ENCODE measurements at regions not wholly inside any gene's neighbourhood (a gene's known extent, or its start where the extent isn't known, plus 50 kb on each side); places are given as distances from the start of the nearest gene placed in this dataset.

DNA sequence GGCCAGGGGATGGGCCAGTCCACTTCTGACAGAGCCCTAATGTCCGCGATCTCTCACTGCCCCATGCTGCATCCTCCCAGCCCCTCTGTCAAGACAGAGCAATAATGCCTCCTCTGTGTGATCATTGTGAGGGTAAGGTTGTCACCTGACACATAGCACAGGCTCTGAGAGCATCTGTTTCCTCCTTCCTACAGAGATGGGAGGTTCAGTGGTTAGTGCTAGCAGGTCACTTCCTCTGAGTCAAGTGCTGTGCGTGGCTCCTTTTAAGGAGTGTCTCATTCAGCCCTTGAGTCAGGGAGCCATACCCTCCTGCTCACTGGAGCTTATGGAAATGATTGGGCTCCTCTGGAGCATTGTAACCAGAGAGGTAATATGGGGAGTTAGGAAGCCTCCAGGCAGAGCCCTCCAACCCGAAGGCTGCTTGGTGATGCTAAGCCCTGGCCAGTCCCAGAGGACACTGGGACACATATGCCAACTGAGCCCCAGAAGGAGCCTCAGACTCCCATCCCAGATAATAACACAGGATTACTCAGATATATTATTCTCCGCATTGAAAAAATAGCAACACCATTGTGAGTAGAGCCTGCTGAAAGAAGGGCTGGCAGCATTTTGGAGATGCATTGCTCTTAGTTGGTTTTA is 189.0 kb downstream of the GALNT1 start:
- H3K4me3 Mint-ChIP-seq: no peak overlapping the region
- H3K4me1 Mint-ChIP-seq (ENCODE audit: low read depth): no peaks in the 10 kb centered on the region
- no peak overlapping the region for H3K27ac Mint-ChIP-seq
- no peak for DNase-seq
- peaks cover 13% of the 10 kb centered on the region for H3K27me3 Mint-ChIP-seq
- no peaks in the 10 kb centered on the region for H3K36me3 Mint-ChIP-seq (ENCODE audit: low read depth)
- no peaks in the 10 kb centered on the region for H3K9me3 Mint-ChIP-seq

DNA sequence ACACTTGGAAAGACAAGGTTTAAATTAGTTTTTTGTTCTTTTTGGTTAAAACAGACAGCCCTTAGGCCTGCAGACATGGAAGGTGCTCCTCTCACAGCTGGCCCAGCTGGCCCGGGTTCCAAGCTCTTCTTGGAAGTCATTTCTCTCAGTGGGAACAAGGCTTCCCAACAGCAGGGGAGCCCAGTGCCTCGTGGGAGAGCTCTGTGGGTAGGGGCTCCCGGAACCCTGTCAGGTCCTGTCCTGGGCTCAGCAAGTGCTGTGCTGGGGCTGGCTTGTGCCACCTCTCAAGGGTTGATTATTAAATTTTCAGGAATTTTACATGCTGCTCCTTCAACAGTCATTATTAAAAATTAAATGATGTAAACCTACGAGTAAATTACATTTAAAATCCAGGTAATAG is 189.6 kb downstream of the GALNT1 start:
- H3K4me1 Mint-ChIP-seq (ENCODE audit: low read depth): no peaks in the 10 kb centered on the region
- no peak overlapping the region for H3K4me3 Mint-ChIP-seq
- peaks cover 13% of the 10 kb centered on the region for H3K27me3 Mint-ChIP-seq
- H3K27ac Mint-ChIP-seq: no peak overlapping the region
- peaks cover 2% of the 10 kb centered on the region for H3K9me3 Mint-ChIP-seq
- no peaks in the 10 kb centered on the region for H3K36me3 Mint-ChIP-seq (ENCODE audit: low read depth)
- DNase-seq: no peak

DNA sequence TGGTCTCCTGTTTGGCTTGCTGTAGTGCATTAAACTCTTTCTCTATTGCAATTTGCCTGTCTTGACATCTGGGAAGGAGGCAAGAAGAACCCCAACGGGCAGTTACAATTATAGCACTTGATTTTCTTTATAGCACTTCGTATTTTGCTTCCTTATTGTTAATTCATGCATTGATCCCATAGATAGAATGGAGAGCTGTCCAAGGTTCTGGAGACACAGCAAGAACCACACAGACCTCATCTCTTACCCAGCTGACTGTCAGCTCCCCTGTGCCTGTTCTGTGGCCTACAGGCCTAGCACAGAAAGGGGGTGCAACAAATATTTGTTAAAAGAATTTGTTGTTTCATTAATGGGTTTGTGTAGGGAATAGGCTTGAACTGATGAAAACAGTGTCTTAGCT is 194.3 kb downstream of the GALNT1 start:
- H3K9me3 Mint-ChIP-seq: peaks cover 6% of the 10 kb centered on the region
- no peak for DNase-seq
- no peak overlapping the region for H3K27ac Mint-ChIP-seq
- peaks cover 30% of the 10 kb centered on the region for H3K27me3 Mint-ChIP-seq
- no peaks in the 10 kb centered on the region for H3K36me3 Mint-ChIP-seq (ENCODE audit: low read depth)
- H3K4me1 Mint-ChIP-seq (ENCODE audit: low read depth): no peaks in the 10 kb centered on the region
- no peak overlapping the region for H3K4me3 Mint-ChIP-seq

DNA sequence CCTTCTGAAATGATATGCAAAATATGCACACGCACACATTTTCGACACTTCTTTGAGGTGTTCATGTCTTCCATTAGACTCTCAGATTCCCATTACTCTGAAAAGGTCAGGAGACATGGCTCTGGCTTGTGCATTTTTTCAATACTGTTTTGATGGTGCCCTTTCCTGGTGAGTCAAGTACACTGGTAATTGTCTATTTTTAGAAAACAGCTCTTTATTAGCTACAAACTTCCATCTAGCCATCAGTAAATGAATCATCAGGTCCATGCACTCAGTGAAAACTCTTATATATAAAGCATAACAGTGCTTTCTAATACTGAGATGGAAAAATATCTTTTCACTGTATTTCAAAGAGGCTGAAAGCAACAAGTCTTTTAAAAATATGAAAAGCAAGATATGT is 194.9 kb downstream of the GALNT1 start:
- no peak overlapping the region for H3K4me3 Mint-ChIP-seq
- H3K9me3 Mint-ChIP-seq: peaks cover 6% of the 10 kb centered on the region
- no peak for DNase-seq
- H3K27me3 Mint-ChIP-seq: peaks cover 34% of the 10 kb centered on the region
- no peak overlapping the region for H3K27ac Mint-ChIP-seq
- H3K4me1 Mint-ChIP-seq (ENCODE audit: low read depth): no peaks in the 10 kb centered on the region
- no peaks in the 10 kb centered on the region for H3K36me3 Mint-ChIP-seq (ENCODE audit: low read depth)

DNA sequence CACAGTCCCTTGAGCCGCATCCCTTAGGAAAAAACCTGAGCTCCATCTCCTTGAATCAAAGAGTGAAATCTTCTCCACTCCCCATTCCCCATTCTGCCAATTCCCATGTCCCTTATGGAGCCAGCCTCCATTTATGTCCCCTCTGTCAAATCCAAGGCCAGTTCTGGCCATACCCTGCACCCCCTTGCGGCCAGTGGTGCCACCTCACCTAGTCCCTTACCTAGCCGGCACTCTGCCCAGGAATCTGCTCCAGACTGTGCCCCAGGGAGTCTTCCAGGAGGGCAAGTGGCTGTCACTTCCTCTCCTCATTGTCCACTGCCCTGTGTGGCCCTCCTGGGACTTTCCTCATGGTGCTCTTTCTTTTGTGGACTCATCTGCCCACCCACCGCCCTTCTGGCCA is 195.4 kb upstream of the RMP24 start:
- Mint-ChIP-seq H3K27me3 (peaks cover 34% of the 10 kb centered on the region), H3K4me1 (ENCODE audit: low read depth) (no peaks in the 10 kb centered on the region), H3K9me3 (peaks cover 6% of the 10 kb centered on the region), H3K4me3 (no peak overlapping the region), H3K27ac (no peak overlapping the region), H3K36me3 (ENCODE audit: low read depth) (no peaks in the 10 kb centered on the region)
- DNase-seq: no peak

DNA sequence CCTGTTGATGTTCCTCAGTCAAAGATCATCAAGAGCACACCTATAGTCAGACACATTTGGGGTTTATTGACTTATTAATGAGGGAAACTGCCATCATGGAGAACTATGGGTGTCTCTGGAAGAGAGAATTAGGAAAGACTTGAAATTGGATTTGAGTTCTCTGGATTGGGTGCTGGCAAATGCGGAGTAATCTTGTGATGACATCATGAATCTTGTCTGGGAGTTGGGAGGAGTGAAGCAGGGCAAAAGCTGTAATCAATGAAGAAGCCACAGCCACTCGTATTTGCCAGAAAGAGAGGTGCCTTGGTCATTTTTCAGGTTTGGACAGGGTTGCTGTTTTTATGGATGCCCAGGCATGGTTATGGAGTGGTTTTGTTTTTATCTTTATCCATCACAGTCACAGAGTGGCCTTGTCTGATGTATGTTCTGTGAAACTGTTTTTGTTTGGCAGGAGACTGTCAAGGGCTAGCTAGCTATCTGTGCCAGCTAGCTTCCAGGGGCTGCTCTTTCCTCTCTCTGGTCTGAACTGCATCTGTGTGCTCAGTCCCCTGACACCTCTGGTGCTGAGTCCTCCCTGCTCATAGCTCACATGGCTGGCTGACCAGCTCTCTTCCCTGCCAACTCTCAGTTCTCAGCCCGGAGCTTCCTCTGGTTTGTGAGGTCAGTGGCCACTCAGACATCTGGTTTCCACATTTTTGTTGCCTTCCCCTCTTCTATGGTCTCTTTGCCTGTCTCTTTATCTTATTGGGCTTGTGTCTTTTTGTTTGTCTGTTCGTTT is 193.4 kb upstream of the RMP24 start:
- no peak overlapping the region for H3K27ac Mint-ChIP-seq
- H3K9me3 Mint-ChIP-seq: peaks cover 6% of the 10 kb centered on the region
- DNase-seq: no peak
- no peaks in the 10 kb centered on the region for H3K36me3 Mint-ChIP-seq (ENCODE audit: low read depth)
- no peak overlapping the region for H3K4me3 Mint-ChIP-seq
- no peaks in the 10 kb centered on the region for H3K4me1 Mint-ChIP-seq (ENCODE audit: low read depth)
- H3K27me3 Mint-ChIP-seq: peaks cover 41% of the 10 kb centered on the region

DNA sequence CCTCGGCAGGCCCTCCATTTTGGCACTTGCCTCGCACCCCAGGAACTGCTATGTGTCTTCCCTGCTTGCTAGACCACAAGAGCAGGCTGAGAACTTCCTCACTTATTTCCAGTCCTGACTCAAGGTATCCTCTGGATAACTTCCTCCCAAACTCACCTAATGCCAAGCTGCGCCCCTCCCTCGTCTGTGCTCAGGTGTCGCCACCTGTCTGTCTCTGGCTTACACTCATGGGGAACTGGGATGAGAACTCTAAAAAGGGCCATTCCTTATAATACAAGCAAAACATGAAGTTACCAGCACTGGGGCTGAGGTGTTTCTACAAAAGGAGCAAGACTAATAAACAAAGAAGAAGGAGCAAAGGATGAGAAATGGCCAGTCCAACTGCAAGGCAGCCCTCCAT is 191.5 kb upstream of the RMP24 start:
- Mint-ChIP-seq H3K4me1 (ENCODE audit: low read depth) (no peaks in the 10 kb centered on the region), H3K27ac (no peak overlapping the region), H3K9me3 (peaks cover 4% of the 10 kb centered on the region), H3K4me3 (no peak overlapping the region), H3K27me3 (peaks cover 39% of the 10 kb centered on the region), H3K36me3 (ENCODE audit: low read depth) (no peaks in the 10 kb centered on the region)
- no peak for DNase-seq

DNA sequence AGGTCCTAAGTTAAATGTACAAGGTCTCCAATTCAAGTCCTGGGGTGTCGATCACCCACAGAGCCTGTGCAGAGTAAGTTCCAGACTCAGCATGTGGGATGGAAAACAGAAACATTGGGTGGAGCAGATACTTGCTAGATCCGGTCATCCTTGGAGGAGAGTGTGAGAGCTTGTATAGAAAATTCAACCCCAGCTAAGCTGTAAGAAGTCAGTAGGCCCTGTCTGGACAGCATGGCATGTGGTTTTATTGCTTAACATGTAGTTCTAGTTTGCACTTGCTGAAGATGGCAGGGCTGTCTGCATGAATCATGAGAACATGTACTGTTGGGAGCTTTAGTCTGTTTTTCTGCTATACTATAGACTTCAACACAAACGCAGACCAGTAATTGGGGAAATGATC is 189.6 kb upstream of the RMP24 start:
- Mint-ChIP-seq H3K36me3 (ENCODE audit: low read depth) (no peaks in the 10 kb centered on the region), H3K27me3 (peaks cover 38% of the 10 kb centered on the region), H3K9me3 (no peaks in the 10 kb centered on the region), H3K4me3 (no peak overlapping the region), H3K4me1 (ENCODE audit: low read depth) (no peaks in the 10 kb centered on the region), H3K27ac (no peak overlapping the region)
- no peak for DNase-seq

DNA sequence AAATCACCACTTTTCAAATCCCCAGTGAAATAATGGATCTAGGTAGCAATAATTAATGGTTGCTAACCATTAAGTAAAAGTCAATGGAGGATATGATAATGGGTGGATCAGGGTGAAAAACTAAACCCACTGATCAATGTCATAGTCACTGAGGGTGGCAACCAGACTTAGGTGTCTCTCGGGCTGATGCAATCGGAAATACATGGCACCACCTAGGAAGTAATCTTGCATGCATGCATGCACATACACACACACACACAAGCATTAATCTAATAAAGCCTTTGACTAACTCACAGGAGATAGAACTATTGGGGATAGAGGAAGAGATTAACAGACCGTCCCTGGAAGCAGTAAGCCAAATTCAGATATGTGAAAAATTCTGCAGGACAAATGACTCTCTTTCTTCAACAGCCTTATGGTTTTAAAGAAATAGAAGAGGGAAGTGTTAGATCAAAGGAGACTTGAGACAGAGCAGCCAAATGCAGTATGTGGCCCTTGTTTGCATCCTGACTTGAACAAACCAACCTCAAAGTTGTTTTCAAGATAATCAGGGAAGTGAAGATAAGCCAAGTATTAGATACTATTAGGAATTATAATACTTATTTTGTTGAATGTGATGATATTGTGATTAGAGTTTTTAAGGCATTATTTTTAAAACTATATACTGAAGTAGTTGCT is 186.0 kb upstream of the RMP24 start:
- Mint-ChIP-seq H3K4me3 (no peak overlapping the region), H3K9me3 (no peaks in the 10 kb centered on the region), H3K4me1 (ENCODE audit: low read depth) (no peaks in the 10 kb centered on the region), H3K27ac (no peak overlapping the region), H3K27me3 (peaks cover 46% of the 10 kb centered on the region), H3K36me3 (ENCODE audit: low read depth) (no peaks in the 10 kb centered on the region)
- DNase-seq: no peak

DNA sequence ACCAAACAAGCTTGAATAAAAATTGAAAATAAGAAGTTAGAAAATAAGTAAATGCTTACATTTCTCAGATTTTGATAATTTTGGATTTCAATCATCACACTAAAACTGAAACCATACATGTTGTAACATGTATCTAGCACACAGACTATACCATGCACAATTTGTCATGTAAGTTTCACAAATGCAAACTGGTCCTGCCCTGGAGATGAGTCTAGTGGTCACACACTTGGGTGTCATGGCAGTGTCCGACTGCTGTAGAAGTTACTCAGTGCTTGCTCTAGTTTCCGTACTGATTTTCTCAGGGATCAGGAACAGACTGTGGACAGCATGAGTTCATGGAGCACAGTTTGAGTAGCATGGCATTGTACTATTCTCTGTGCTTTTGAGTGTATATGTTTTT is 182.9 kb upstream of the RMP24 start:
- H3K27me3 Mint-ChIP-seq: peaks cover 44% of the 10 kb centered on the region
- no peaks in the 10 kb centered on the region for H3K36me3 Mint-ChIP-seq (ENCODE audit: low read depth)
- no peaks in the 10 kb centered on the region for H3K9me3 Mint-ChIP-seq
- H3K4me1 Mint-ChIP-seq (ENCODE audit: low read depth): no peaks in the 10 kb centered on the region
- no peak overlapping the region for H3K27ac Mint-ChIP-seq
- DNase-seq: no peak
- no peak overlapping the region for H3K4me3 Mint-ChIP-seq

DNA sequence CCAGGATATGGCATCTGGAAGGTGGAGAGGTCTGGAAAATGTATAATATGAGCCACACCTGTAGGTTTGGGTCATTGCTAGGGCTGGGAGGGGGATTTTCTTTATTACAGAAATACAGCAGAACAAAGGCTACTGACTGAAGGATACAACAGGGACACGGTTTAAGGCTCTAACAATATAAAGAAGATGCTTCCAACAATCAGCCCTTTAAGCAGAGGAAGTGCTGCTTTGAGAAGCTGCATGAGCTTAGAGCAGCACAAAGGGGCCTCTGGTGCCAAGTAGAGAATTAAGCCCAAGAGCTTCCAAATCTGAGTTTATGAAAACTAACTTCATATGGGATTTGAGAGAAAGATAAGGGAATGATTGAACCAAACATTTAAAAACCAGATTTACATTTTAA is 174.5 kb upstream of the RMP24 start:
- H3K36me3 Mint-ChIP-seq (ENCODE audit: low read depth): no peaks in the 10 kb centered on the region
- no peak overlapping the region for H3K27ac Mint-ChIP-seq
- H3K4me1 Mint-ChIP-seq (ENCODE audit: low read depth): no peaks in the 10 kb centered on the region
- no peak for DNase-seq
- no peak overlapping the region for H3K4me3 Mint-ChIP-seq
- peaks cover 8% of the 10 kb centered on the region for H3K27me3 Mint-ChIP-seq
- H3K9me3 Mint-ChIP-seq: no peaks in the 10 kb centered on the region

DNA sequence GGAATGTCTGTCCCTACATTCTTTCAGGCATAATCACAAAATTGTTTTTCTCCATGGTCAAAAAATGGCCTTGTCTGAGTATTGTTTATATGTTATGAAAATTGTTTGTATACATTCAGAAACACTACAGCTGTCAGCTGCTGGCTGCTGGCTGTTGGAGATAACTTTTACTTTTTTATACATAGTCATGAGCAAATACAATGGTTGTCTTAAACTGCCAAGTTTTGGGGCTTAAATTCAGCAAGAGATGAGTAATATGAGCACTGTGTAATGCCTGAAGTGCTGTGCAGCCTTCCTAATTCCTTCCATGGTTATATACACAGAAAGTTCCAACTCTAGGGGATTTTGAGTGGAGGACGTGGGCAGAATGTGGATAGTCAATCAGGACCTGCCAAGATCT is 168.9 kb upstream of the RMP24 start:
- no peaks in the 10 kb centered on the region for H3K9me3 Mint-ChIP-seq
- DNase-seq: no peak
- no peak overlapping the region for H3K4me3 Mint-ChIP-seq
- H3K4me1 Mint-ChIP-seq (ENCODE audit: low read depth): no peaks in the 10 kb centered on the region
- H3K27ac Mint-ChIP-seq: no peak overlapping the region
- H3K27me3 Mint-ChIP-seq: peaks cover 30% of the 10 kb centered on the region
- H3K36me3 Mint-ChIP-seq (ENCODE audit: low read depth): no peaks in the 10 kb centered on the region

DNA sequence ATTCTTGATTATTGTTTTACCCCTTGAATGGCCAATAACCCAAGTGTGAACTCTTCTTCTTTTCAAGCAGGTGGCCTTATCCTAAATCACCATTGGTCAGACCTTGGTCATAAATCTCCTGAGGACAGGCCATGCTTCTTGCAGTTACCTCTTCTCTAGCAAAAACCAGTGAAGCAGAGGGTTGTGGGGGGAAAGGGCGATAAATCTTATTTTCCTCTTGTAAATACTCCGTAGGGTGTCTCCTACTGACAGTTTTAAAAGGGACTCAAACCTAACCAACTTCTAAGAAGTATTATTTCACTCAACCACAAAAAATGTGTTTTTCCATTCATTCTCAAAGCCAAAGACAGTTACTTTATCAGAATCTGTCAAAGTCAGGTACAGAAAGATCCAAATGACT is 168.1 kb upstream of the RMP24 start:
- Mint-ChIP-seq H3K4me1 (ENCODE audit: low read depth) (peaks cover under 1% of the 10 kb centered on the region), H3K4me3 (no peak overlapping the region), H3K27me3 (peaks cover 38% of the 10 kb centered on the region), H3K36me3 (ENCODE audit: low read depth) (no peaks in the 10 kb centered on the region), H3K9me3 (no peaks in the 10 kb centered on the region), H3K27ac (no peak overlapping the region)
- no peak for DNase-seq

DNA sequence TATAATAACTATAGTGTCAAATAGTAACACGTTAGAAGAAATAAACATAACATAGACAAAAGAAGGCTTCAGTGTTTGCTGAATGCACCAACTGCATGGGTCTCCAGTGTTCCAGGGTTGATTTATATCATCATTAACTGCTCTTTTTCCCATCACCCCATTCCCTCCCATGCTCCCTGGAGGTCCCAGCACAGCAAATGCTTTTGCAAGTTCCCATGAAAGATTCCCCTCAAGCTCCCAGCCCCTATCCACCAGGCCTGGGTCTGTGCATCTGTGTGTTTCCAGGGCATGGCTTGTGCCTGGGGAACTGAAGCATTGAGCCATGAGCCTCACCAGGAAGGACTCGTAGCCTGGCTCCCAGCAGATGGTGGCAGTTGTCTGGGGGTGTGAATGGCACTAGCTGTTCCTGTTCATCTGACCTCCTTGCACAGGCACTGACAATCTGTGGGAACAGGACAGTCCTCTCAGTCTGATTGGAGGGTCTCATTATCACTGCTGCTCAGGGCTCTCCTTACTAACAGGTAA is 164.6 kb upstream of the RMP24 start:
- H3K27me3 Mint-ChIP-seq: peaks cover 59% of the 10 kb centered on the region

DNA sequence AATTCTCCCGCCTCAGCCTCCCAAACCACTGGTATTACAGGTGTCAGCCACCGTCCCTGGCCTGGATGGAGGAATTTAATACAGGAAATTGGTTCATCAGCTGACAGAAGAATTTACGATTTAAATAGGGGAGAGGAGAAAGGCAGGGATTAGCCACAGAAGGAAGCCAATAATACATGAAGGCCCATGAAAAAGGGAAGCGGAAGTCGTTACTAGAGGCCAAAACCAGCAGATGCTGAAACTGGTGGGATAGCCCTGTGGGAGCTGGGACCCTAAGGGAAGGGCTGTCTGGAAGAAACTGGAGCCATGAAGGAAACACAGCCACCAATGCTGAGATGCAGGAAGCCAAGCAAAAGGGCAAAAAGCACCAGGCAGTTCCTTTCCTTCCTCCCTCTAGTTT is 163.7 kb upstream of the RMP24 start:
- Mint-ChIP-seq H3K4me3 (no peak overlapping the region), H3K36me3 (ENCODE audit: low read depth) (no peaks in the 10 kb centered on the region), H3K27me3 (peaks cover 62% of the 10 kb centered on the region), H3K4me1 (ENCODE audit: low read depth) (peaks cover 12% of the 10 kb centered on the region), H3K9me3 (no peaks in the 10 kb centered on the region), H3K27ac (no peak overlapping the region)
- DNase-seq: no peak

More for the DNA sequence above, 164.6 kb upstream of the RMP24 start:
- Mint-ChIP-seq H3K27ac (no peak overlapping the region), H3K36me3 (ENCODE audit: low read depth) (no peaks in the 10 kb centered on the region), H3K9me3 (no peaks in the 10 kb centered on the region), H3K4me1 (ENCODE audit: low read depth) (peaks cover 12% of the 10 kb centered on the region), H3K4me3 (no peak overlapping the region)
- no peak for DNase-seq
